ENCODE measurements at regions not wholly inside any gene's neighbourhood (a gene's known extent, or its start where the extent isn't known, plus 50 kb on each side); places are given as distances from the start of the nearest gene placed in this dataset.
"Not testable (repeated sequence)": the region's sequence is repeated elsewhere in the genome, so short reads cannot be mapped to it uniquely, and the experiment has no call there.

- no peak for DNase-seq
Observed at GRCh38 chr11:71331631-71332030, 79.3 kb upstream of the SHANK2 start.

GRCh38 chr11:71330996-71331395 lies 78.6 kb upstream of the SHANK2 start:
- no peak for DNase-seq

- DNase-seq: no peak
Observed at GRCh38 chr11:71330349-71330748, 78.0 kb upstream of the SHANK2 start.

GRCh38 chr11:71329786-71330185 lies 77.4 kb upstream of the SHANK2 start:
- DNase-seq: no peak

- DNase-seq: no peak
Observed at GRCh38 chr11:71329165-71329510, 76.8 kb upstream of the SHANK2 start.

GRCh38 chr11:71327156-71328085 lies 75.0 kb upstream of the SHANK2 start:
- no peak for DNase-seq

- no peak for DNase-seq
Observed at GRCh38 chr11:71326328-71326940, 74.1 kb upstream of the SHANK2 start.

GRCh38 chr11:71325418-71326327 lies 73.3 kb upstream of the SHANK2 start:
- DNase-seq: no peak

GRCh38 chr11:71324788-71325417 lies 72.5 kb upstream of the SHANK2 start:
- no peak for DNase-seq

- no peak for DNase-seq
Observed at GRCh38 chr11:71323876-71324526, 71.6 kb upstream of the SHANK2 start.

GRCh38 chr11:71322861-71323582 lies 70.6 kb upstream of the SHANK2 start:
- no peak for DNase-seq

- DNase-seq: no peak
Observed at GRCh38 chr11:71322192-71322735, 69.9 kb upstream of the SHANK2 start.

- DNase-seq: no peak
Observed at GRCh38 chr11:71321433-71322191, 69.2 kb upstream of the SHANK2 start.

GRCh38 chr11:71316701-71317100 lies 64.3 kb upstream of the SHANK2 start:
- no peak for DNase-seq

- DNase-seq: not testable (repeated sequence)
Observed at GRCh38 chr11:71312616-71313015, 60.2 kb upstream of the SHANK2 start.

- no peak for DNase-seq
Observed at GRCh38 chr11:71311928-71312510, 59.6 kb upstream of the SHANK2 start.

GRCh38 chr11:71311176-71311925 lies 59.0 kb upstream of the SHANK2 start:
- DNase-seq: no peak

GRCh38 chr11:71310184-71310583 lies 57.8 kb upstream of the SHANK2 start:
- no peak for DNase-seq

- DNase-seq: no peak
Observed at GRCh38 chr11:71309611-71310010, 57.2 kb upstream of the SHANK2 start.

Data from NCI-H1694 treated with DMSO at 0.1 percent for 48 hours (cell line).